ENCODE measurements at regions not wholly inside any gene's neighbourhood (a gene's known extent, or its start where the extent isn't known, plus 50 kb on each side); places are given as distances from the start of the nearest gene placed in this dataset.

DNA sequence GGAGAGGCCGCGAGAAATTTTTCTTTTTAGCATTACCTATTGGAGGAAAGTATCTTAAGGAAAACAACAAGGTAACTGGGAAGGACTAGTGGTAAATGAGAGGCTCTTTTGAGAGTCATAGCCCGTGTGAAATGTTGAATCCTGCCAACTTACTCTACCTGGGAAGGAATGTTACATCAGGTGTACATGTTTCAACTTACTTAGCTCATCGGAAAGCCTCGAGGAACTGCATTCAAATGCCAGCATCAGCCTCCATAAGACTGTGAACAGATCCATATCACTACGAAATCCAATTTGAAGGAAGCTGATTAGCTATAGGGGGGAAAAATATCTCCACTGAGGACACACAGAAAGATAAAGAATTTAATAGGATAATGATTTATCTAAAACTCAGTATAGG, 72.3 kb upstream of the PDZRN3 start:
- TF ChIP-seq, protein P1, sequence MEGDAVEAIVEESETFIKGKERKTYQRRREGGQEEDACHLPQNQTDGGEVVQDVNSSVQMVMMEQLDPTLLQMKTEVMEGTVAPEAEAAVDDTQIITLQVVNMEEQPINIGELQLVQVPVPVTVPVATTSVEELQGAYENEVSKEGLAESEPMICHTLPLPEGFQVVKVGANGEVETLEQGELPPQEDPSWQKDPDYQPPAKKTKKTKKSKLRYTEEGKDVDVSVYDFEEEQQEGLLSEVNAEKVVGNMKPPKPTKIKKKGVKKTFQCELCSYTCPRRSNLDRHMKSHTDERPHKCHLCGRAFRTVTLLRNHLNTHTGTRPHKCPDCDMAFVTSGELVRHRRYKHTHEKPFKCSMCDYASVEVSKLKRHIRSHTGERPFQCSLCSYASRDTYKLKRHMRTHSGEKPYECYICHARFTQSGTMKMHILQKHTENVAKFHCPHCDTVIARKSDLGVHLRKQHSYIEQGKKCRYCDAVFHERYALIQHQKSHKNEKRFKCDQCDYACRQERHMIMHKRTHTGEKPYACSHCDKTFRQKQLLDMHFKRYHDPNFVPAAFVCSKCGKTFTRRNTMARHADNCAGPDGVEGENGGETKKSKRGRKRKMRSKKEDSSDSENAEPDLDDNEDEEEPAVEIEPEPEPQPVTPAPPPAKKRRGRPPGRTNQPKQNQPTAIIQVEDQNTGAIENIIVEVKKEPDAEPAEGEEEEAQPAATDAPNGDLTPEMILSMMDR (IDR thresholded peaks at IDR 0.05; ENCODE audit: insufficient read depth, low read length) = no peak
- DNase-seq (ENCODE audit: low read depth) = no peak
- no peak overlapping the region for H3K4me3 ChIP-seq (ENCODE audit: low read depth, low read length)

DNA sequence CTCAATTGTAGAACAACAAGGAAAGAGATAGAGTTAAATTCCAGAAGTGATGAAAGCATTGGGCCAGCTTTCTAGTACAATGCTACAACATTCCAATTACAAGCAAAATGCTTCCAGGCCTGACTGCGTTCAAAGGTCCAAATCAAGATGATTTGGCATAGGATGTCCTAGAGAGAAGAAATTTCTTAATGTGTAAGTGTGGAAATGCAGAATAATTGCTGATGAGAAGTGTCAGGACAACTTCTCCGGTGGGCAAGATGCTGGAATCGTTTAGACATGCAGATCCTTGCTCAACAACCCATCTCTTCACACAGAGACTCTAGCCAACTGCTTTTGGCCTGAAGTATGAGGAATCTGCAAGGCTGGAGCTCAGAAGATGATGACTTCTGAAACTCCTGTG, 71.1 kb upstream of the PDZRN3 start:
- TF ChIP-seq, protein P1 (IDR thresholded peaks at IDR 0.05; ENCODE audit: insufficient read depth, low read length) = no peak
- no peak overlapping the region for H3K4me3 ChIP-seq (ENCODE audit: low read depth, low read length)
- peak; percentile 36 for DNase-seq (ENCODE audit: low read depth)

DNA sequence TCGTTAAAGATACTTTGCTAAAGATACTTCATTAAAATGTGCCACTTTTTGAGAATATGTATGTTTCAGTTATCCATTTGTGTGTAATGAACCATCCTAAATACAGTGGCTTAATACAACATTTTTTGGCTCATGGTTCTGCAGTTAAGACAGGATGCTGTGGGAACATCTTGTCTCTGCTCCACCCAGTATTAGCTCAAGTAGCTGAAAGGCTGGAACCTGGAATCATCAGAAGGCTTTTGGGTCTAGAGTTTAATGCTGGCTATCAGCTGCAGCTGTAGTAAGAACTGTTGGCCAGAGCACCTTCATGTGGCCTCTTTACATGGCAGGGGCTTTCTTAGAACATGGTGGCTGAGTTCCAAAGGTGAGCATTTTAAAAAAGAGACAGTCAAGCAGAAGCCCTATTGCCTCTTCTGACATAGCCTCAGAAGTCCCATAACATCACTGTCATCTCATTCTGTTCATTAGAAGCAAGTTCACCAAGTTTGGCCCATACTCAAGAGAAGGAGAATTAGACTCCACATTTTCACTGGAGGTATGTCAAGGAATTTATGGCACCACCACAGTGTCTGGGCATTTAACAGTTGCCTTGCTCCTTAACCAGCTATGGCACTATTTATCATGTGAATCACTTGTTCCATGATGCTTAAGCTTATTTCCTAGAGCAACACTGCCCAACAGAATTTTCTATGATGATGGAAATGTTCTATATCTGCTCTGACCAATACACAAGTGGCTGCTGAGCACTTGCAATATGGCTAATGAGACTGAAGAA, 70.4 kb upstream of the PDZRN3 start:
- H3K4me3 ChIP-seq (ENCODE audit: low read depth, low read length) = no peak overlapping the region
- TF ChIP-seq, protein P1 (IDR thresholded peaks at IDR 0.05; ENCODE audit: insufficient read depth, low read length) = no peak
- DNase-seq (ENCODE audit: low read depth) = no peak

DNA sequence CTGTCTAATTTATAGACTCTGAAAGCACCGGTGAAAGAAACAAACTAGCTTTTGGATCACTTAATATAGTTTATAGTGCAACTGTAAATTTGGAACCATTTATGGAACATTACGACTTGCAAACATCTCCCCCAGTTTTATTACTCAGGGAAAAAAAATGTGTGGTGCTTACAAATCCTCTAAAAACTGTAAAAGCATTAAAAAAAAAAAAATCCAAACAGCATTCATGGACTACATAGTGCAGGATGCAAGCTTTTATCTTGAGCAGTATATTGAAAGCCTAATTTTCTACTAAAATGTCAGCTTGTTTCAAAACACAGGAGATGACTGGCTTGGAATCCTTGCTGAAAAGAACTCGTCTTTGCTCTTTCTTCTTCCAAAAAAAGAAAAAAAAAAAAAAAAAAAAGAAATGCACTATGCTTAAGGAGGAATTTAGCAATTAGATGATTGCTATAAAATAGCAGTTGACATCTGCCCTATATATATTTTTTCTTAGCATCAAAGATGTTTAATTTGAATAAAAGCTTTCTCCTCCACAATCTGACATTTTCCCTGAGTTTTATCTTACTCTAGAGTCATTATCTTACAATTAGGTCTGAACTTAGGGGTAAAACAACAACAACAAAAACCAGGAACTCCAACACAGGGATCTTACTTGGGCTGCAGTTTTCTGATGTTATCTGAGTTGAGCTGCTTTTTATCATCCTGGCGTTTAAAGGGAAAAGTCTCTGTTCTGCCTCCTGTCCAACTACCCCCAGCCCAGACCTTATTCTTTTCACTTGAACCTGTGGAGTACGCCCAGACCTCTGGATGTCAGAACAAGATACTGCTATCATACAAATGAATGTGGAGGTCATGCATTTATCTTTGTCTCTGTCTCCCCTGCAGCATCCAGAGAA, 62.6 kb upstream of the PDZRN3 start:
- peak; percentile 28 for DNase-seq (ENCODE audit: low read depth)
- H3K4me3 ChIP-seq (ENCODE audit: low read depth, low read length) = no peak overlapping the region
- TF ChIP-seq, protein P1 (IDR thresholded peaks at IDR 0.05; ENCODE audit: insufficient read depth, low read length) = no peak

DNA sequence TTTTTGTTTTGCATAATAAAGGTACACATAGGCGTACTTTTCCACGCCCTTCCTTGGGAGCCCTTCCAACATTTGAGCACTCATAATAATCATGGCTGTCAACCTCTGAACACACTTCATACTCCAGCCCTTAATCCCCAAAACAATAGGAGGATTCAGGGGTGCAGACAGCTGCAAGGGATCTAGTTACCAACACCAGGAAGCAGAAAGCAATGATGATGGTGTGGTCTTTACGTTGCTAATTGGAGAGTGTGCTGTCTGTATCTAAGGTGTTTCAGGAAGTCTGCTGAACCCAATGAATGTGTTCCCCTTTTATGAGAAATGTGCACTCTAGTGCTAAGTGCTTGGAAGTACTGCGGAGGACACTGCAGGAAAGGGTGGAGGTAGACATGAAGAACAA, 60.3 kb upstream of the PDZRN3 start:
- DNase-seq (ENCODE audit: low read depth) = no peak
- TF ChIP-seq, protein P1 (IDR thresholded peaks at IDR 0.05; ENCODE audit: insufficient read depth, low read length) = no peak
- no peak overlapping the region for H3K4me3 ChIP-seq (ENCODE audit: low read depth, low read length)

DNA sequence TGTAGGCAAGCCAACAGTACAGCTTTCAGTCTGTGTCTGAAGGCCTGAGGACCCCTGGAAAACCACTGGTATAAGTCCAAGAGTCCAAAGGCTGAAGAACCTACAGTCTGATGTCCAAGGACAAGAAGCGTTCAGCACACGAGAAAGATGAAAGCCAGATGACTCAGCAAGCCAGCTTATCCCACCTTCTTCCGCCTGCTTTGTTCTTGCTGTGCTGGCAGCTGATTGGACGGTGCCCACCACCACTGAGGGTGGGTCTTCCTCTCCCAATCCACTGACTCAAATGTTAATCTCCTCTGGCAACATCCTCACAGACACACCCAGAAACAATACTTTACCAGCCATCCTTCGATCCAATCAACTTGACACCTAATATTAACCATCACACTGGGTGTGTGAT, 59.0 kb upstream of the PDZRN3 start:
- TF ChIP-seq, protein P1 (IDR thresholded peaks at IDR 0.05; ENCODE audit: insufficient read depth, low read length) = no peak

More for the DNA sequence above, 59.0 kb upstream of the PDZRN3 start:
- peak; percentile 39 for DNase-seq (ENCODE audit: low read depth)
- no peak overlapping the region for H3K4me3 ChIP-seq (ENCODE audit: low read depth, low read length)
